Activated naive CD4-positive, alpha-beta T cell treated with Interleukin-2 at 50 U/mL for 16 hours (primary cell): ENCODE measurements at regions not wholly inside any gene's neighbourhood (a gene's known extent, or its start where the extent isn't known, plus 50 kb on each side); places are given as distances from the start of the nearest gene placed in this dataset.

Source experiments
- DNase-seq: peaks from one replicate; pipeline ENCODE4 v3.0.0-alpha.2; 2020

- DNase-seq = no peak
These were observed 134.7 kb upstream of the TCERG1L start for GRCh38 chr10:131446171-131446570.

- DNase-seq = no peak
These were observed 136.7 kb upstream of the TCERG1L start for GRCh38 chr10:131448171-131448570.

- no peak for DNase-seq
These were observed 137.4 kb upstream of the TCERG1L start for GRCh38 chr10:131448883-131449282.

- DNase-seq = no peak
These were observed 138.8 kb upstream of the TCERG1L start for GRCh38 chr10:131450216-131450765.

- DNase-seq = no peak
These were observed 140.0 kb upstream of the TCERG1L start for GRCh38 chr10:131451407-131452015.

GRCh38 chr10:131452926-131453720, 141.6 kb upstream of the TCERG1L start:
- no peak for DNase-seq

GRCh38 chr10:131453721-131454634, 142.5 kb upstream of the TCERG1L start:
- peak; percentile 54 for DNase-seq

- DNase-seq = no peak
These were observed 144.9 kb upstream of the TCERG1L start for GRCh38 chr10:131456411-131456810.

- DNase-seq = no peak
These were observed 149.6 kb upstream of the TCERG1L start for GRCh38 chr10:131461093-131461492.

GRCh38 chr10:131464789-131465188, 153.3 kb upstream of the TCERG1L start:
- DNase-seq = no peak

- no peak for DNase-seq
These were observed 158.0 kb upstream of the TCERG1L start for GRCh38 chr10:131469551-131469950.

GRCh38 chr10:131473645-131474044, 162.1 kb upstream of the TCERG1L start:
- DNase-seq = no peak

- no peak for DNase-seq
These were observed 162.9 kb upstream of the TCERG1L start for GRCh38 chr10:131474416-131474815.

- no peak for DNase-seq
These were observed 163.5 kb upstream of the TCERG1L start for GRCh38 chr10:131475043-131475442.

- DNase-seq = no peak
These were observed 164.3 kb upstream of the TCERG1L start for GRCh38 chr10:131475803-131476202.

- no peak for DNase-seq
These were observed 166.1 kb upstream of the TCERG1L start for GRCh38 chr10:131477457-131478121.

- no peak for DNase-seq
These were observed 167.0 kb upstream of the TCERG1L start for GRCh38 chr10:131478377-131478989.

- no peak for DNase-seq
These were observed 168.5 kb upstream of the TCERG1L start for GRCh38 chr10:131480066-131480465.

- no peak for DNase-seq
These were observed 169.3 kb upstream of the TCERG1L start for GRCh38 chr10:131480861-131481260.

- DNase-seq = no peak
These were observed 174.2 kb upstream of the TCERG1L start for GRCh38 chr10:131485732-131486131.

- DNase-seq = no peak
These were observed 176.3 kb upstream of the TCERG1L start for GRCh38 chr10:131487822-131488221.

GRCh38 chr10:131490991-131491594, 179.6 kb upstream of the TCERG1L start:
- DNase-seq = no peak
